Islet of Langerhans (tissue), 1 donor: ENCODE measurements at regions not wholly inside any gene's neighbourhood (a gene's known extent, or its start where the extent isn't known, plus 50 kb on each side); places are given as distances from the start of the nearest gene placed in this dataset.
"Not testable (repeated sequence)": the region's sequence is repeated elsewhere in the genome, so short reads cannot be mapped to it uniquely, and the experiment has no call there.

Experiments used
- FAIRE-seq: peaks from one replicate; lab custom pipeline; 2011; peaks lifted over from hg19 to GRCh38; lab: Jason Lieb, UNC

GRCh38 chr16:48676836-48677235, 66.9 kb upstream of the N4BP1 start:
- FAIRE-seq = no peak

DNA sequence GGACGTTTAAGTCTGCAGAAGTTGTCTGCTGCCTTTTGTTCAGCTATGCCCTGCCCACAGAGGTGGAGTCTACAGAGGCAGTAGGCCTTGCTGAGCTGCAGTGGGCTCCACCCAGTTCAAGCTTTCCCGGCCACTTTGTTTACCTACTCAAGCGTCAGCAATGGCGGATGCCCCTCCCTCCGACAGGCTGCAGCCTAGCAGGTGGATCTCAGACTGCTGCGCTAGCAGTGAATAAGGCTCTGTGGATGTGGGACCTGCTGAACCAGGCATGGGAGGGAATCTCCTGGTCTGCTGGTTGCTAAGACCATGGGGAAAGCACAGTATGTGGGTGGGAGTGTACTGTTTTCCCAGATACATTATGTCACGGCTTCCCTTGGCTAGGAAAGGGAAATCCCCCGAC, 58.2 kb upstream of the N4BP1 start:
- FAIRE-seq = not testable (repeated sequence)

GRCh38 chr16:48659940-48660339, 50.0 kb upstream of the N4BP1 start:
- no peak for FAIRE-seq
